SHP77 treated with DMSO at 0.1 percent for 48 hours (cell line): ENCODE measurements at regions not wholly inside any gene's neighbourhood (a gene's known extent, or its start where the extent isn't known, plus 50 kb on each side); places are given as distances from the start of the nearest gene placed in this dataset.
"Not testable (repeated sequence)": the region's sequence is repeated elsewhere in the genome, so short reads cannot be mapped to it uniquely, and the experiment has no call there.

Experiments
- DNase-seq: peaks from one replicate; lab custom pipeline; 2025; lab: John Stamatoyannopoulos, UW

GRCh38 chr3:40645883-40646282 is 121.1 kb downstream of the ZNF621 start:
- DNase-seq = no peak

GRCh38 chr3:40649346-40649745 is 124.6 kb downstream of the ZNF621 start:
- no peak for DNase-seq

GRCh38 chr3:40652072-40652471 is 127.3 kb downstream of the ZNF621 start:
- no peak for DNase-seq

GRCh38 chr3:40653001-40653400 is 128.2 kb downstream of the ZNF621 start:
- DNase-seq = no peak

- DNase-seq = no peak
These were observed 129.1 kb downstream of the ZNF621 start for GRCh38 chr3:40653878-40654277.

GRCh38 chr3:40655551-40655950 is 130.8 kb downstream of the ZNF621 start:
- DNase-seq = no peak

GRCh38 chr3:40657623-40658022 is 132.9 kb downstream of the ZNF621 start:
- DNase-seq = no peak

- no peak for DNase-seq
These were observed 133.5 kb downstream of the ZNF621 start for GRCh38 chr3:40658305-40658704.

GRCh38 chr3:40660554-40660953 is 135.8 kb downstream of the ZNF621 start:
- DNase-seq = no peak

- DNase-seq = no peak
These were observed 136.5 kb downstream of the ZNF621 start for GRCh38 chr3:40661284-40661683.

- DNase-seq = no peak
These were observed 138.5 kb downstream of the ZNF621 start for GRCh38 chr3:40663280-40663679.

- no peak for DNase-seq
These were observed 144.4 kb downstream of the ZNF621 start for GRCh38 chr3:40669176-40669575.

- no peak for DNase-seq
These were observed 148.1 kb downstream of the ZNF621 start for GRCh38 chr3:40672861-40673260.

- no peak for DNase-seq
These were observed 152.6 kb downstream of the ZNF621 start for GRCh38 chr3:40677321-40677720.

GRCh38 chr3:40677749-40678148 is 153.0 kb downstream of the ZNF621 start:
- no peak for DNase-seq

- no peak for DNase-seq
These were observed 154.5 kb downstream of the ZNF621 start for GRCh38 chr3:40679290-40679689.

- no peak for DNase-seq
These were observed 156.2 kb downstream of the ZNF621 start for GRCh38 chr3:40680685-40681657.

- no peak for DNase-seq
These were observed 156.9 kb downstream of the ZNF621 start for GRCh38 chr3:40681658-40682055.

GRCh38 chr3:40689837-40690236 is 165.1 kb downstream of the ZNF621 start:
- DNase-seq = no peak

- DNase-seq = no peak
These were observed 166.1 kb downstream of the ZNF621 start for GRCh38 chr3:40690749-40691451.

- DNase-seq = no peak
These were observed 166.7 kb downstream of the ZNF621 start for GRCh38 chr3:40691452-40691861.

GRCh38 chr3:40695848-40696247 is 171.1 kb downstream of the ZNF621 start:
- DNase-seq = no peak

- DNase-seq = not testable (repeated sequence)
These were observed 173.9 kb downstream of the ZNF621 start for GRCh38 chr3:40698611-40699010.
